ENCODE measurements at regions not wholly inside any gene's neighbourhood (a gene's known extent, or its start where the extent isn't known, plus 50 kb on each side); places are given as distances from the start of the nearest gene placed in this dataset.

- Histone ChIP-seq H3K4me1 (ENCODE audit: control insufficient read depth in 1 of 2, insufficient read depth in 1 of 2, low read depth in 1 of 2, low read length in 1 of 2) (no peaks in the 10 kb centered on the region), H3K4me3 (ENCODE audit: low read depth in 1 of 2, low read length in 1 of 2) (no peak overlapping the region)
These were observed 59.6 kb upstream of the ENPP7 start for GRCh38 chr17:79671085-79671694.

GRCh38 chr17:79670537-79671084 is 59.8 kb upstream of the RBFOX3 start:
- TF ChIP-seq, protein P1, sequence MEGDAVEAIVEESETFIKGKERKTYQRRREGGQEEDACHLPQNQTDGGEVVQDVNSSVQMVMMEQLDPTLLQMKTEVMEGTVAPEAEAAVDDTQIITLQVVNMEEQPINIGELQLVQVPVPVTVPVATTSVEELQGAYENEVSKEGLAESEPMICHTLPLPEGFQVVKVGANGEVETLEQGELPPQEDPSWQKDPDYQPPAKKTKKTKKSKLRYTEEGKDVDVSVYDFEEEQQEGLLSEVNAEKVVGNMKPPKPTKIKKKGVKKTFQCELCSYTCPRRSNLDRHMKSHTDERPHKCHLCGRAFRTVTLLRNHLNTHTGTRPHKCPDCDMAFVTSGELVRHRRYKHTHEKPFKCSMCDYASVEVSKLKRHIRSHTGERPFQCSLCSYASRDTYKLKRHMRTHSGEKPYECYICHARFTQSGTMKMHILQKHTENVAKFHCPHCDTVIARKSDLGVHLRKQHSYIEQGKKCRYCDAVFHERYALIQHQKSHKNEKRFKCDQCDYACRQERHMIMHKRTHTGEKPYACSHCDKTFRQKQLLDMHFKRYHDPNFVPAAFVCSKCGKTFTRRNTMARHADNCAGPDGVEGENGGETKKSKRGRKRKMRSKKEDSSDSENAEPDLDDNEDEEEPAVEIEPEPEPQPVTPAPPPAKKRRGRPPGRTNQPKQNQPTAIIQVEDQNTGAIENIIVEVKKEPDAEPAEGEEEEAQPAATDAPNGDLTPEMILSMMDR (IDR thresholded peaks at IDR 0.05), result no peak
- peaks cover 45% of the 10 kb centered on the region for H3K27me3 ChIP-seq
- H3K4me3 ChIP-seq (ENCODE audit: low read depth in 1 of 2, low read length in 1 of 2), result no peak overlapping the region
- no peaks in the 10 kb centered on the region for H3K36me3 ChIP-seq
- H3K9me3 ChIP-seq, result no peaks in the 10 kb centered on the region
- no peak overlapping the region for H3K27ac ChIP-seq
- H3K4me1 ChIP-seq (ENCODE audit: control insufficient read depth in 1 of 2, insufficient read depth in 1 of 2, low read depth in 1 of 2, low read length in 1 of 2), result no peaks in the 10 kb centered on the region

More at GRCh38 chr17:79671085-79671694, 59.6 kb upstream of the ENPP7 start:
- peaks cover 39% of the 10 kb centered on the region for H3K27me3 ChIP-seq
- no peak overlapping the region for H3K27ac ChIP-seq
- no peaks in the 10 kb centered on the region for H3K36me3 ChIP-seq
- TF ChIP-seq, protein P1 (IDR thresholded peaks at IDR 0.05), result no peak
- H3K9me3 ChIP-seq, result no peaks in the 10 kb centered on the region

- no peaks in the 10 kb centered on the region for H3K4me1 ChIP-seq (ENCODE audit: control insufficient read depth in 1 of 2, insufficient read depth in 1 of 2, low read depth in 1 of 2, low read length in 1 of 2)
- H3K36me3 ChIP-seq, result no peaks in the 10 kb centered on the region
- H3K27ac ChIP-seq, result no peak overlapping the region
- H3K4me3 ChIP-seq (ENCODE audit: low read depth in 1 of 2, low read length in 1 of 2), result no peak overlapping the region
- TF ChIP-seq, protein P1 (IDR thresholded peaks at IDR 0.05), result no peak
- H3K27me3 ChIP-seq, result peaks cover 52% of the 10 kb centered on the region
- no peaks in the 10 kb centered on the region for H3K9me3 ChIP-seq
These were observed 59.0 kb upstream of the RBFOX3 start for GRCh38 chr17:79669861-79670260.

DNA sequence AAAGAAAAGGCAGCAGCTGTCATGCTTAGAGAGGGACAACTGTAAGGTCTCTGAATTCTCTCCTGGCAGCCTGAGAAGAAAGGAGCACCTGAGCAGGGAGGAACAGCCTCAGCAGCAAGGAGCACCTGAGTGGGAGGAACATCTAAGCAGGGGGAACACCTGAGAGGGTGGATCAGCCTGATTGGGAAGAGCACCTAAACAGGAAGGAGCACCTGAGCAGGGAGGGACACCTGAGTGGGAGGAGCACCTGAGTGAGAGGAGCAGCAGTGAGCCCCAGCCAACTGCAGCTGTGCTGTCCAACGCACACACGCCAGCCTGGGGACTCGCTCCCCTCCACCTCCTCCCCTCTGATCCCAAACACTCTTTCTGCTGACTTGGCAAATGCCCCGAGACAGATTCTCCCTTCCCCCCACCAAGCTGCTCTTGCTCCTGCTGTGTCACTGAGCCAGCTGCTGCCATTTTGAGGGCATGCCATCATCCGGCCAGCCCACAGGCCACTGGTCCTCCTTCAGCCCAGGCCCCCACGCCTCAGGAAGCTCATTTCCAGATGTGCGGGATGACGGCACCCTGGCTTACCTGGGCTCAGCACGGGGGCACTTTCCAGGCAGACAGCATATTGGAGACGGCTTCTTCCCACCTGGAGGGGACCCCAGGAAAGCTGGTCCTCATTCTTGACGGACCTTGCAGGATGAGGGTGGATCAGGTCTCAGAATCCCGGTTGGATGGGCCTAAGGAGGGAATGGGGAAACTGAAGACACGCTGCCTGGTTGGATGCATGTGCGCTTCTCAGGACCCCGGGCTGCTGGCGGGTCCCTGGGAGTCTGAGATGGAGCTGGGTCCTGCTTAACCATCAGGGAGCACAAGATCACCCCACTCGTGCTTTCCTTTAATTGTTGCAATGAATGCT is 57.7 kb upstream of the RBFOX3 start:
- Histone ChIP-seq H3K9me3 (no peaks in the 10 kb centered on the region), H3K4me1 (ENCODE audit: control insufficient read depth in 1 of 2, insufficient read depth in 1 of 2, low read depth in 1 of 2, low read length in 1 of 2) (no peaks in the 10 kb centered on the region), H3K36me3 (no peaks in the 10 kb centered on the region), H3K27me3 (peaks cover 63% of the 10 kb centered on the region), H3K4me3 (ENCODE audit: low read depth in 1 of 2, low read length in 1 of 2) (no peak overlapping the region), H3K27ac (no peak overlapping the region)
- TF ChIP-seq, protein P1 (IDR thresholded peaks at IDR 0.05), result no peak

- Histone ChIP-seq H3K4me1 (ENCODE audit: control insufficient read depth in 1 of 2, insufficient read depth in 1 of 2, low read depth in 1 of 2, low read length in 1 of 2) (no peaks in the 10 kb centered on the region), H3K4me3 (ENCODE audit: low read depth in 1 of 2, low read length in 1 of 2) (no peak overlapping the region), H3K27ac (no peak overlapping the region), H3K36me3 (no peaks in the 10 kb centered on the region), H3K9me3 (no peaks in the 10 kb centered on the region), H3K27me3 (peaks cover 71% of the 10 kb centered on the region)
- TF ChIP-seq, protein P1 (IDR thresholded peaks at IDR 0.05), result no peak
These were observed 56.9 kb upstream of the RBFOX3 start for GRCh38 chr17:79667746-79668145.
